Right cardiac atrium (tissue), 5 donors: ENCODE measurements at regions not wholly inside any gene's neighbourhood (a gene's known extent, or its start where the extent isn't known, plus 50 kb on each side); places are given as distances from the start of the nearest gene placed in this dataset.

Experiments
- ATAC-seq, 2 donors: fragments of 200-7000 bp; cut with Tn5 transposase; one replicate each; pipeline versions ENCODE4 v1.8.0 to v1.9.1; 2020; ENCODE audit warnings: moderate library complexity in 2 of 2, mild to moderate bottlenecking in 1 of 2
- DNase-seq, 3 donors: peaks; one replicate each; pipeline ENCODE4 v3.0.0-alpha.2; 2020
- H3K27ac ChIP-seq: one replicate; pipeline ENCODE4 v1.5.1; 2013; ENCODE audit warnings: mild to moderate bottlenecking, low read length, control low read depth, moderate library complexity
- H3K27me3 ChIP-seq: one replicate; pipeline ENCODE4 v1.6.1; 2013; ENCODE audit not compliant: control insufficient read depth, insufficient read depth
- H3K4me1 ChIP-seq: one replicate; pipeline ENCODE4 v1.6.1; 2013; ENCODE audit warnings: low read length; ENCODE audit not compliant: control insufficient read depth, insufficient read depth
- H3K4me3 ChIP-seq: one replicate; pipeline ENCODE4 v1.5.1; 2013; ENCODE audit warnings: low read length, control low read depth
- H3K9me3 ChIP-seq: one replicate; pipeline ENCODE4 v1.6.1; 2013; ENCODE audit warnings: low read length; ENCODE audit not compliant: control insufficient read depth
- WGBS: extraction: QIAGEN DNeasy Blood & Tissue Kit; methylation state at CpG from one replicate; pipeline ENCODE4 v1.1.7; 2013; 5-methylcytosine and 5-hydroxymethylcytosine counted together
- intact Hi-C, 4 donors: fragments of 100-400 bp; cut with DNase I; formaldehyde crosslinking; loops; one replicate each; pipeline versions ENCODE4 v1.11.0 to v1.14.0; 2022 to 2023
- donor health status: healthy with polysubstance abuse.
- donor health status: DM: no; HTN: yes; CAD: no.
- donor health status: DM: no; HTN: no; CAD: no.
- donor health status: DM: no; HTN: yes; CAD: no; lungs with severe emphysema.
- donor health status: DM: yes; HTN: yes; CAD: no.

DNA sequence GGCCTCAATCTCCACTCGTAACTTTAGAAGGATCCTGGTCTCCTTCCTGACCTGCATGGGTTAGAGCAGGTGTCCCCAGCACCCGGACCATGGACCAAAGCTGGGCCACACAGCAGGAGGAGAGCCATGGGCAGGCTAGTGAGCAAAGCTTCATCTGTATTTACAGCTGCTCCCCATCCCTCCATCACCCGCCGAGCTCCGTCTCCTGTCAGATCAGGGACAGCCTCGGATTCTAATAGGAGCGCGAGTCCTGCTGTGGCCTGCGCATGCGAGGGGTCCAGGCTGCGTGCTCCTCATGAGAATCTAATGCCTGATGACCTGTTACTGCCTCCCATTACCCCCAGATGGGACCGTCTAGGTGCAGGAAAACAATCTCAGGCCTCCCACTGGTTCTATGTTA, 297.7 kb upstream of the SALL3 start:
- ATAC-seq (no peak), DNase-seq (no peak)
- no peaks in the 10 kb centered on the region for H3K4me1 ChIP-seq
- 91% methylated on average over 12 of the region's 12 CpGs for WGBS
- H3K4me3 ChIP-seq: no peak overlapping the region
- H3K27ac ChIP-seq: no peak overlapping the region
- no peaks in the 10 kb centered on the region for H3K9me3 ChIP-seq
- intact Hi-C loops: no loop called here
- H3K27me3 ChIP-seq: no peaks in the 10 kb centered on the region

- intact Hi-C loops: no loop called here
- DNase-seq (no peak), ATAC-seq (no peak)
- no peaks in the 10 kb centered on the region for H3K27me3 ChIP-seq
- WGBS: 56% methylated on average over 13 of the region's 13 CpGs
- H3K9me3 ChIP-seq: no peaks in the 10 kb centered on the region
- no peaks in the 10 kb centered on the region for H3K4me1 ChIP-seq
- H3K27ac ChIP-seq: no peak overlapping the region
- H3K4me3 ChIP-seq: no peak overlapping the region
Measured at GRCh38 chr18:78682716-78683115, 296.9 kb upstream of the SALL3 start.

DNA sequence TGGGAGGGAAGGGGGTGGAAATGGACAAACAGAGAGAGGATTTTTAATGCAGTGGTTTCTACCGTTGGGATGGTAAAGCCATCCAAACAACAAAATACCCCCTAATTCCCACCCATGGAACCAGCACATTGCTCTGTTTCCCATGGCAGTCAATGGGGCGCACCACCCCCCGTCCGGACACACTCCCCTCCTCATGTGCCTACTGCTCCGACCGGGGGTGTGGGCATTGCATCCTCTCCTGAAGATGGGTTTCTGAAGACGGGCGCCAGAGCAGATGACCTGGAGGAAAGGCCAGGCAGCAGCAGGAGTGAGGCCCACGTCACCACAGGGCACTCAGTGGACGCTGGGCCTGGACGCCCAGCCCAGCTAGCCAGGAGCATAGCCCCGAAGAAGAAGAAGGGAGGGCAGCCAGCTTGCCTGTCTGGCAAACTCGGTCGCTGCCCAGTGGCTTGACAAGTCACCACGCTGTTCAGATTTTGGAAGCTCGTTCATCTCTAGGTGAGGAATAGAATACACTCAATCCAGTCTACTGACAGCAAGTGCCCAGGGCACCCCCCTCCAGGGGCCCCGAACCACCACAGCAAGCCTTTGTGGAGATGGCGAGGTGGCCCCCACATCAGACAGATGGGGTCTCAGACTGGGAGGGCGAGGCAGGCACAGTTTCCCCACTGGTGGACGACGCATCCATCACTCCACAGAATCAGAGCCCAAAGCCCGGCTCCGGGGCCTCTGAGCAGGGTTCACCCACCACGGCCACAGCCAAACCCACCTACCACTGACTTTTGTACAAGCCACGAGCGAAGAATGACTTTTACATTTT, 296.2 kb upstream of the SALL3 start:
- no peak for DNase-seq
- ATAC-seq: no peak
- H3K27me3 ChIP-seq: no peaks in the 10 kb centered on the region

GRCh38 chr18:78685250-78685979, 294.2 kb upstream of the SALL3 start:
- Histone ChIP-seq H3K4me1 (no peaks in the 10 kb centered on the region), H3K9me3 (no peaks in the 10 kb centered on the region), H3K4me3 (no peak overlapping the region), H3K27me3 (no peaks in the 10 kb centered on the region), H3K27ac (no peak overlapping the region)
- intact Hi-C loops: no loop called here
- ATAC-seq (no peak), DNase-seq (no peak)
- 77% methylated on average over 23 of the region's 23 CpGs for WGBS

More for the DNA sequence above, 296.2 kb upstream of the SALL3 start:
- no peaks in the 10 kb centered on the region for H3K4me1 ChIP-seq
- H3K4me3 ChIP-seq: no peak overlapping the region
- no peak overlapping the region for H3K27ac ChIP-seq
- intact Hi-C loops: no loop called here
- H3K9me3 ChIP-seq: no peaks in the 10 kb centered on the region
- 87% methylated on average over 26 of the region's 26 CpGs for WGBS

DNA sequence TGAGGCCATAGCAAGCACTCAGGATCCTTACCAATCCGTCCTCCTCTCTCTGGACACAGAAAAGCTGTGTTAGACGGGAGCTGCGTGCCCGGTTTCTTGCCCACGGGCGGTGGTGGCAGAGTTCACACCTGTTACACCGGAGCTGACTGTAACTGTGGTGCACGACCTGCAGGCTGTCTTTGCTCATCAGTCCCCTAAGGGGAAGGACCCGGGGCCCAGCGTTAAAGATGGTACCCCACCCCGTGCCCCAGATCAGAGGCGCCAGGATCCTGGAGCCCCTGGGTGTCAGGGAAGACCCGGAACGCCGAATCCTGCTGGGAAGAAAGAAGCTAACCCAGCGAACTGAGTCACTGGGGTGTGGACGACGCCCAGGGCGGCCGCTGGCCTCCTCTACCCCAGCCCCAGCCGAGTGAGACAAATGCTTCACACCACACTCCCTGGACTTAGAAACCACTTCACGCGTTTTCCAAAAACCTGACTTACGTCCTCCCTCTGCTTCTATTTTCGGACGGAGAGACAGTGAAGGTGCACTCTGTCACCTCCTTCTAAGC, 293.6 kb upstream of the SALL3 start:
- no peak for DNase-seq
- intact Hi-C loops: no loop called here
- 75% methylated on average over 26 of the region's 26 CpGs for WGBS
- no peak overlapping the region for H3K4me3 ChIP-seq
- H3K27ac ChIP-seq: no peak overlapping the region
- no peaks in the 10 kb centered on the region for H3K27me3 ChIP-seq
- H3K4me1 ChIP-seq: no peaks in the 10 kb centered on the region
- no peak for ATAC-seq
- no peaks in the 10 kb centered on the region for H3K9me3 ChIP-seq

GRCh38 chr18:78686976-78687685, 292.5 kb upstream of the SALL3 start:
- no peaks in the 10 kb centered on the region for H3K4me1 ChIP-seq
- no peaks in the 10 kb centered on the region for H3K9me3 ChIP-seq
- intact Hi-C loops: no loop called here
- 80% methylated on average over 16 of the region's 16 CpGs for WGBS
- no peaks in the 10 kb centered on the region for H3K27me3 ChIP-seq
- no peak overlapping the region for H3K4me3 ChIP-seq
- no peak for ATAC-seq
- no peak overlapping the region for H3K27ac ChIP-seq
- no peak for DNase-seq

GRCh38 chr18:78687736-78688135, 291.9 kb upstream of the SALL3 start:
- H3K27me3 ChIP-seq: no peaks in the 10 kb centered on the region
- no peak overlapping the region for H3K4me3 ChIP-seq
- DNase-seq: no peak
- intact Hi-C loops: no loop called here
- ATAC-seq: no peak
- H3K4me1 ChIP-seq: no peaks in the 10 kb centered on the region
- 75% methylated on average over 7 of the region's 7 CpGs for WGBS
- H3K9me3 ChIP-seq: no peaks in the 10 kb centered on the region
- no peak overlapping the region for H3K27ac ChIP-seq

DNA sequence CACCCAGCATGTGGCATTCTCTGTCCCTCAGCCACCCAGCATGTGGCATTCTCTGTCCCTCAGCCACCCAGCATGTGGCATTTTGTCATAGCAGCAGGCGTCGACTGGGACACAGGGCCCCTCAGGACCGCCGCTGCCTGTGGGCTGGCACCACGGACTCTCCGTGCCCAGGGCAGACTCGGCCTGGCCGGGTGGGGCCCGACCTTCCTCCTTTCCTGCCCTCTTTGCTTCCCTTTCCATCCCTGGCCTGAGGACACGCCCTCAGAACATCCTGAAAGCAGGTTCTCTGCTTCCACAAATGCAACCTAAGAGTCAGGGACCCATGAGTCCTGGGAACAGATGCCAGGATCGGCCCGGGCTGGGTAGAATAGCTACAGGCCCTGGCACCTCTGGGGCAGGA, 291.4 kb upstream of the SALL3 start:
- intact Hi-C loops: no loop called here
- Histone ChIP-seq H3K4me3 (no peak overlapping the region), H3K27ac (no peak overlapping the region), H3K27me3 (no peaks in the 10 kb centered on the region), H3K4me1 (no peaks in the 10 kb centered on the region), H3K9me3 (no peaks in the 10 kb centered on the region)
- 79% methylated on average over 12 of the region's 12 CpGs for WGBS
- ATAC-seq (no peak), DNase-seq (no peak)

GRCh38 chr18:78688916-78689315, 290.7 kb upstream of the SALL3 start:
- no peak for DNase-seq
- 83% methylated on average over 11 of the region's 11 CpGs for WGBS
- Histone ChIP-seq H3K4me1 (no peaks in the 10 kb centered on the region), H3K27me3 (no peaks in the 10 kb centered on the region), H3K4me3 (no peak overlapping the region), H3K27ac (no peak overlapping the region), H3K9me3 (no peaks in the 10 kb centered on the region)
- ATAC-seq: no peak
- intact Hi-C loops: no loop called here

DNA sequence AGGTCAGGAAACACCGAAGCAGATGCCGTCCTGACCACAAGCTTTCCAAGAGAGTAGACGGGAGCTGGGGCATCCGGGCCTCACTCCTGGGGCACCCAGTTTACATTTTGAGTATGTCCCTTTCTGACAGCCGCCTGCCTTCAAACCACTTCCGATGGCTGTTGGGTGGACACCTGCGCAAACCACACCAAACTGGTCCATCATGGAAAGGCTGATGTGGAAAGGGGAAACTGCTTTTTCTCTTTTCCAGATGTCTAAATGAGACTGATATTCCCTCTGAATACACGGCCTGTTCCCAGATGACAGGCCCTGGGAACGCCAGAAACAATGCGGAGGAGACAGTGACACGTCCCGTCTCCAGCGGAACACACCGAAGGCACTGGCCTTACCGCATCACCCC, 290.0 kb upstream of the SALL3 start:
- H3K27ac ChIP-seq: no peak overlapping the region
- WGBS: 86% methylated on average over 15 of the region's 15 CpGs
- DNase-seq (no peak), ATAC-seq (no peak)
- H3K27me3 ChIP-seq: no peaks in the 10 kb centered on the region
- no peaks in the 10 kb centered on the region for H3K9me3 ChIP-seq
- no peaks in the 10 kb centered on the region for H3K4me1 ChIP-seq
- no peak overlapping the region for H3K4me3 ChIP-seq
- intact Hi-C loops: no loop called here

DNA sequence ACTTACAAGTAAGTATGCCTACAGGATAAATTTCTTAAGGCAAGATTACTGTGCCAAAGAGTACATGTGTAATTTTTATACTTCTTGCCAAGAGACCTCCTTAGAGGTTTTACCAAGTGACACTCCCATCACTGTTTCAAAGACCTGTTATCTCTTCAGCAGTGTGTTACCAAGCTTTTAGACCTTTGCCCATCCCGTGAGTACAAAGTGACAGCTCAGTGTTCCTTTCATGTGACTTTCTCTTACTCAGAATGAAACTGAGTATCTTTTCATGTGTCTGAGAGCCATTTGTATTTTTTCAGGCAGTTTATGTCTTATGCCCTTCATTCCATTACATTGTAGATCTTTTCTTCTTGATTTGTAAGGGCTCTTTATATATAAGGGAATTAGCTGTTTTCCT, 287.5 kb upstream of the SALL3 start:
- no peak for ATAC-seq
- no peak overlapping the region for H3K27ac ChIP-seq
- WGBS: 52% methylated on average over 1 of the region's 1 CpG
- intact Hi-C loops: no loop called here
- H3K9me3 ChIP-seq: no peaks in the 10 kb centered on the region
- no peak overlapping the region for H3K4me3 ChIP-seq
- no peaks in the 10 kb centered on the region for H3K27me3 ChIP-seq
- DNase-seq: no peak
- H3K4me1 ChIP-seq: no peaks in the 10 kb centered on the region
